GM23338 (cell line): ENCODE measurements at regions not wholly inside any gene's neighbourhood (a gene's known extent, or its start where the extent isn't known, plus 50 kb on each side); places are given as distances from the start of the nearest gene placed in this dataset.

Source experiments
- ATAC-seq: fragments of 200-7000 bp; cut with Tn5 transposase; 3 replicates; pipeline ENCODE4 v1.9.1; 2020
- DNase-seq: peaks from one replicate; pipeline ENCODE4 v3.0.0-alpha.2; 2015; ENCODE audit warnings: low spot score
- H2AFZ ChIP-seq: fragments of 200-600 bp; sonication (generic); 2 replicates; pipeline ENCODE4 v1.8.0; 2016; ENCODE audit warnings: antibody characterized with exemption, mild to moderate bottlenecking, moderate library complexity
- H3F3A ChIP-seq: fragments of 200-600 bp; sonication (generic); replicated peaks from 2 replicates; pipeline ENCODE4 v1.8.0; 2017; ENCODE audit warnings: antibody characterized with exemption, mixed run types, low read depth
- H3K27ac ChIP-seq: fragments of 200-600 bp; sonication (generic); 2 replicates; pipeline ENCODE4 v1.6.1; 2016; ENCODE audit warnings: low read depth
- H3K27me3 ChIP-seq: fragments of 200-600 bp; sonication (generic); 2 replicates; pipeline ENCODE4 v1.8.0; 2016; ENCODE audit warnings: mild to moderate bottlenecking, mixed run types, moderate library complexity; ENCODE audit not compliant: insufficient read depth
- H3K36me3 ChIP-seq: fragments of 200-600 bp; sonication (generic); 2 replicates; pipeline ENCODE4 v1.8.0; 2016; ENCODE audit warnings: mild to moderate bottlenecking; ENCODE audit not compliant: insufficient read depth
- H3K4me1 ChIP-seq: fragments of 200-600 bp; sonication (generic); 2 replicates; pipeline ENCODE4 v1.8.0; 2016; ENCODE audit warnings: mild to moderate bottlenecking, moderate library complexity; ENCODE audit not compliant: insufficient read depth
- H3K4me2 ChIP-seq: fragments of 200-600 bp; sonication (generic); 2 replicates; pipeline ENCODE4 v1.7.1; 2017; ENCODE audit warnings: mixed run types
- H3K4me3 ChIP-seq: fragments of 200-600 bp; sonication (generic); 2 replicates; pipeline ENCODE4 v1.6.1; 2016; ENCODE audit warnings: mixed run types
- H3K79me2 ChIP-seq: fragments of 200-600 bp; sonication (generic); replicated peaks from 2 replicates; pipeline ENCODE4 v1.8.0; 2017; ENCODE audit warnings: mild to moderate bottlenecking; ENCODE audit not compliant: insufficient read depth
- H3K9me2 ChIP-seq: fragments of 200-600 bp; sonication (generic); 2 replicates; pipeline ENCODE4 v1.8.0; 2017; ENCODE audit not compliant: insufficient read depth
- H4K20me1 ChIP-seq: fragments of 200-600 bp; sonication (generic); replicated peaks from 2 replicates; pipeline ENCODE4 v1.8.0; 2017; ENCODE audit warnings: mild to moderate bottlenecking; ENCODE audit not compliant: insufficient read depth
- H3K27ac Mint-ChIP-seq: 2 replicates; pipeline ENCODE4 v1.8.0; 2020; ENCODE audit warnings: inconsistent platforms, mild to moderate bottlenecking, moderate library complexity, mixed read lengths
- H3K27me3 Mint-ChIP-seq: 3 replicates; pipeline ENCODE4 v1.8.0; 2022; ENCODE audit warnings: low read depth, mild to moderate bottlenecking, moderate library complexity, mixed read lengths, inconsistent platforms; ENCODE audit not compliant: insufficient read depth, poor library complexity
- H3K36me3 Mint-ChIP-seq: 3 replicates; pipeline ENCODE4 v1.8.0; 2021; ENCODE audit warnings: low read depth, mild to moderate bottlenecking, inconsistent platforms, moderate library complexity, mixed read lengths
- H3K4me1 Mint-ChIP-seq: 3 replicates; pipeline ENCODE4 v1.8.0; 2020; ENCODE audit warnings: mild to moderate bottlenecking, inconsistent platforms, mixed read lengths
- H3K4me3 Mint-ChIP-seq: 3 replicates; pipeline ENCODE4 v1.8.0; 2021; ENCODE audit warnings: moderate library complexity, mild to moderate bottlenecking, inconsistent platforms, mixed read lengths
- H3K9me3 Mint-ChIP-seq: 3 replicates; pipeline ENCODE4 v1.8.0; 2020; ENCODE audit warnings: moderate library complexity, mild to moderate bottlenecking, inconsistent platforms, mixed read lengths
- CREB1 ChIP-seq: fragments of 250-450 bp; sonication (Bioruptor Pico); IDR thresholded peaks from 2 replicates; pipeline ENCODE4 v1.5.0; 2020; ENCODE audit warnings: low read depth, mild to moderate bottlenecking, moderate library complexity
- CTCF ChIP-seq, 2 experiments: fragments of 200-600 bp in 1 of 2; sonication (generic) in 1 of 2; conservative IDR thresholded peaks; 2 replicates each; pipeline versions ENCODE4 v1.5.1 to v1.6.1; 2016 to 2017; ENCODE audit warnings: antibody characterized with exemption in 2 of 2, low read depth in 2 of 2, mild to moderate bottlenecking in 2 of 2, moderate library complexity in 1 of 2
- ETS1 ChIP-seq: IDR thresholded peaks from 2 replicates; pipeline ENCODE4 v1.6.1; 2016; ENCODE audit warnings: antibody characterized with exemption
- EZH2 ChIP-seq: fragments of 200-600 bp; sonication (generic); IDR thresholded peaks from one replicate; pipeline ENCODE4 v1.8.0; 2017; ENCODE audit warnings: antibody characterized with exemption, mild to moderate bottlenecking, low read depth; ENCODE audit not compliant: unreplicated experiment
- JUNB ChIP-seq: IDR thresholded peaks from one replicate; pipeline ENCODE4 v1.6.1; 2016; ENCODE audit warnings: antibody characterized with exemption; ENCODE audit not compliant: unreplicated experiment
- NANOG ChIP-seq: IDR thresholded peaks from 2 replicates; pipeline ENCODE4 v1.6.1; 2016; ENCODE audit warnings: antibody characterized with exemption, borderline replicate concordance
- ZNF114 ChIP-seq: fragments of 250-450 bp; sonication (Bioruptor Pico); IDR thresholded peaks from 2 replicates; pipeline ENCODE4 v1.5.0; 2020; ENCODE audit warnings: mild to moderate bottlenecking, moderate library complexity
- ZNF331 ChIP-seq: fragments of 250-450 bp; sonication (Bioruptor Pico); IDR thresholded peaks from 2 replicates; pipeline ENCODE4 v1.5.0; 2020; ENCODE audit warnings: low read depth, mild to moderate bottlenecking, moderate library complexity
- ZNF462 ChIP-seq: fragments of 250-450 bp; sonication (Bioruptor Pico); IDR thresholded peaks from 2 replicates; pipeline ENCODE4 v1.5.0; 2020; ENCODE audit warnings: mild to moderate bottlenecking, moderate library complexity

- TF ChIP-seq ZNF462 (CRISPR knock-in tag) (no peak), CREB1 (CRISPR knock-in tag) (no peak), ETS1 (no peak)
These were observed 67.1 kb upstream of the RIOK2 start (continued) for GRCh38 chr5:97250113-97250512.

GRCh38 chr5:97266076-97266475 lies 83.0 kb upstream of the RIOK2 start:
- H3K9me3 Mint-ChIP-seq: no peaks in the 10 kb centered on the region
- no peaks in the 10 kb centered on the region for H3K4me1 Mint-ChIP-seq
- no peaks in the 10 kb centered on the region for H3K27me3 ChIP-seq

More at GRCh38 chr5:97266076-97266475, 83.0 kb upstream of the RIOK2 start:
- Histone ChIP-seq H3K79me2 (no peaks in the 10 kb centered on the region), H3K4me1 (no peaks in the 10 kb centered on the region), H3K9me2 (no peaks in the 10 kb centered on the region), H4K20me1 (no peaks in the 10 kb centered on the region), H3K4me2 (no peak overlapping the region), H3K27ac (no peak overlapping the region), H3F3A (no peaks in the 10 kb centered on the region), H2AFZ (no peak overlapping the region), H3K36me3 (no peaks in the 10 kb centered on the region), H3K4me3 (no peak overlapping the region)
- Mint-ChIP-seq H3K27ac (no peak overlapping the region), H3K4me3 (no peak overlapping the region), H3K27me3 (no peaks in the 10 kb centered on the region), H3K36me3 (no peaks in the 10 kb centered on the region)
- DNase-seq (no peak), ATAC-seq (no peak)
- TF ChIP-seq NANOG: no peak
- no peak for TF ChIP-seq ZNF114
- no peak for TF ChIP-seq ETS1
- TF ChIP-seq JUNB: no peak
- TF ChIP-seq EZH2: no peak
- no peak for TF ChIP-seq CTCF (conservative IDR thresholded peaks at IDR 0.05; ENCODE audit: low read depth in 2 of 2)
- no peak for TF ChIP-seq ZNF331
